AG09309 (cell line): ENCODE measurements at regions not wholly inside any gene's neighbourhood (a gene's known extent, or its start where the extent isn't known, plus 50 kb on each side); places are given as distances from the start of the nearest gene placed in this dataset.

ENCODE experiments used
- DNase-seq: peaks from one replicate; pipeline ENCODE4 v3.0.0-alpha.2; 2010; ENCODE audit warnings: low read depth
- H3K4me3 ChIP-seq: 2 replicates; pipeline ENCODE4 v1.5.1; 2011; ENCODE audit warnings: mild to moderate bottlenecking, low read depth, low read length, moderate library complexity; ENCODE audit not compliant: control insufficient read depth
- TF ChIP-seq, protein P1 (sequence below): IDR thresholded peaks from 2 replicates; pipeline ENCODE4 v1.5.1; 2011; ENCODE audit warnings: mild to moderate bottlenecking, low read depth, low read length, inconsistent platforms; ENCODE audit not compliant: insufficient read depth, control insufficient read depth; ENCODE audit errors: missing control alignments

DNA sequence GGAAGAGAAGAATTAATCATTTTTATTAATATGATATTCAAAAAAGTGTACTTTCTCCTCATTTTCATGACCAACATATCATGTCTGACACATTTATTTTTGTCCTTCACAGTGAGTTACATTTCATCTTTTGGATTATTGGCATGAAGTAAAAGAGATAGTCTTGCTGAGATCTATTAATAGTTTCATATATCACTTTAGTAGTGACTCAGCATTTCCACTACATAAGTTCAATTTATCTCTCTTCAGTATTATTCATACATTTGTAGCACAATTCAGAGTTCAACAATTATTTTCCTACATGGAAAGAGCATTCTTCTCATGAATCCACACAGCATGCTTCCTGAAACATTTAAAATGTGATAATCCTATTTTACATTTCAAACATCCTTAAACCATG is 1461.1 kb downstream of the TECRL start:
- TF ChIP-seq, protein P1, sequence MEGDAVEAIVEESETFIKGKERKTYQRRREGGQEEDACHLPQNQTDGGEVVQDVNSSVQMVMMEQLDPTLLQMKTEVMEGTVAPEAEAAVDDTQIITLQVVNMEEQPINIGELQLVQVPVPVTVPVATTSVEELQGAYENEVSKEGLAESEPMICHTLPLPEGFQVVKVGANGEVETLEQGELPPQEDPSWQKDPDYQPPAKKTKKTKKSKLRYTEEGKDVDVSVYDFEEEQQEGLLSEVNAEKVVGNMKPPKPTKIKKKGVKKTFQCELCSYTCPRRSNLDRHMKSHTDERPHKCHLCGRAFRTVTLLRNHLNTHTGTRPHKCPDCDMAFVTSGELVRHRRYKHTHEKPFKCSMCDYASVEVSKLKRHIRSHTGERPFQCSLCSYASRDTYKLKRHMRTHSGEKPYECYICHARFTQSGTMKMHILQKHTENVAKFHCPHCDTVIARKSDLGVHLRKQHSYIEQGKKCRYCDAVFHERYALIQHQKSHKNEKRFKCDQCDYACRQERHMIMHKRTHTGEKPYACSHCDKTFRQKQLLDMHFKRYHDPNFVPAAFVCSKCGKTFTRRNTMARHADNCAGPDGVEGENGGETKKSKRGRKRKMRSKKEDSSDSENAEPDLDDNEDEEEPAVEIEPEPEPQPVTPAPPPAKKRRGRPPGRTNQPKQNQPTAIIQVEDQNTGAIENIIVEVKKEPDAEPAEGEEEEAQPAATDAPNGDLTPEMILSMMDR, result no peak
- no peak for DNase-seq
- H3K4me3 ChIP-seq, result no peak overlapping the region

DNA sequence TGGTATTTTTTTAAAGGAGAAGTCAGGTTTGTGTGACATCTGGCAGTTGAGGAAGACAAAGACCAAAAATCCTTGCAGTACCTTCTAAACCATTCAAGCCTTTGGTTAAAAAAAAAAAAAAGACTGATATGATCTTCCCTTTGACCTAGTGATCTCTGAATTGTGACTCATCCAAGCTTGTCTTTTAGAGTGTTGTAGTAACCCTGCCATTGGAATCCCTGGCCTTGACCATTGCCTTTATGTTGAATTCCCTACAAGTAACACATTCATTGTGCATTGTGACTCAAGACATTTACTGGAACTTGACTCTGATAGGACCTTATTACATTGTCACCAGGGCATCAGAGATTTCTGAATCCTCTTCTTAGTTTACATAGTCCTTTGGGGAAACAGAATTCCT is 1469.0 kb downstream of the TECRL start:
- TF ChIP-seq, protein P1, result no peak
- DNase-seq, result no peak
- H3K4me3 ChIP-seq, result no peak overlapping the region

DNA sequence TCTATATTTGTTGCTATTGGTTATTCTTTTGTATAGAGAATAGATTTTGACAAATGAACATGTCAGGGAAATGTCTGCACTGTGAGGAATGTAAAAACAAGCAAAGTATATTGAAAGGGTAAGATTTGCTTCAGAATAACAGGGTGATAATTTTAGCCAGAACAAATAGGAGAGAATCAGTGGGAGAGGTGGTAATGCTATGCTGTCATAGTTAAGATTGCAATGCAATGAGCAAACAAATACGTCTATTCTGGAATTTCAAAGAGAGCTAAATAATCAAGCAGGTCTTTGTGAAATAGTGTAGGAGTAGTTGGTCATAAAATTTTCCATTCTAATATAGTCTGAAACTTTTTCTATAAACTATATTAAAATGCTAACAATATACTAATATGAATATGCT is 1478.4 kb downstream of the TECRL start:
- TF ChIP-seq, protein P1, result no peak
- H3K4me3 ChIP-seq, result no peak overlapping the region
- no peak for DNase-seq

DNA sequence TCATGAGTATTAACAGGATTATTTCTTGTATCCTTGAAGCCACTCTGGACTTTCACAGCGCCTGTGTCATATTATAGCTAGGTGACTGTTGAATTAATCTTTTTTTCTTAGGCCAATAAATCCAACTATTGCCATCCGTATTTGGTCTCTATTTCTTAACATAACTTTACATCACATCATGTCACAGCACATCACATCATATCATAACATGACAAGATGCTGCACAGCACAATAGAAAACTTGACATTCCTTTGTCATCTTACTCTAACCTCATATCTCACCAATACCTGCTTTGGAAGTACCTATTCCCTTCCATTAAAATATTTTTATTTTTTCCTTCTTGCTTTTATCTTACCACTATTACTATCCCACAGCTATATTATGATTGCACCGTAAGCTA is 1480.8 kb downstream of the TECRL start:
- TF ChIP-seq, protein P1, result no peak
- no peak overlapping the region for H3K4me3 ChIP-seq
- no peak for DNase-seq

DNA sequence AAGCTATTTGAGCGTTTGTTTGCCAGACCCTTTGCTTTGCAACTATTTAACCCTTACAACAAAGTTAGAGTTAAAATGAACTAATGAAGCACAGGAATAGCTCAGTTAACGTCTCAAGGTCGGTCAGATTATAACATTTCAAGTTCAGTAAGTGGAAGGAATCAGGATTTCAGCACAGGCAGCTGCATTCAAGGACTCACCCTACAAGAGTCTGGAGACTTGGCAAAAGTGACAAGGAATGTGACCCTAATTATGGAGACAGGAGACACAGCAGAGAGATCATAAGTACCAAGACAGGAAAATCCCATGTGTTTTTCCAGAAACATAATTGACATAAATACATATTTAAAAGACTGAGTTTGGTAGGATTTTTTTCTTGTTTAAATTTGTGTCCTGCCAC is 1481.7 kb downstream of the TECRL start:
- DNase-seq, result no peak
- no peak overlapping the region for H3K4me3 ChIP-seq
- TF ChIP-seq, protein P1, result no peak

DNA sequence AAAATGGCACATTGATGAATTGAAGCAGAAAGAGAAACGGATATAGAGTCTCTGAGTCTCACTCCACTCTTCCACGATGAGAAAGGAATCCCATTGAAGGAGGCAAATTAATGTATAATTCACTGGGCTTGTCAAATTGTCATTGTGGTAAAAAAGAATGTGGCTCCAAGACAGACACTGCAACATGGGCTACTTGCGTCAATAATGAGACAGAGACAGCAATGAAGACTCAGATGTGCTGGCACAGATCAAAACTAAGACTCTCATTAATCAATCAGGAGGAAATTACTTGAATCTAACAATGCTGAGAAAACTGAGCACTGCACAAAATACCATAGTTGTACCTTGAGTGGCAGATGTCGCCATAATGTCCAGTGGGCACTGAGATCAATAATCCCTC is 1485.5 kb downstream of the TECRL start:
- DNase-seq, result no peak
- no peak overlapping the region for H3K4me3 ChIP-seq
- TF ChIP-seq, protein P1, result no peak

DNA sequence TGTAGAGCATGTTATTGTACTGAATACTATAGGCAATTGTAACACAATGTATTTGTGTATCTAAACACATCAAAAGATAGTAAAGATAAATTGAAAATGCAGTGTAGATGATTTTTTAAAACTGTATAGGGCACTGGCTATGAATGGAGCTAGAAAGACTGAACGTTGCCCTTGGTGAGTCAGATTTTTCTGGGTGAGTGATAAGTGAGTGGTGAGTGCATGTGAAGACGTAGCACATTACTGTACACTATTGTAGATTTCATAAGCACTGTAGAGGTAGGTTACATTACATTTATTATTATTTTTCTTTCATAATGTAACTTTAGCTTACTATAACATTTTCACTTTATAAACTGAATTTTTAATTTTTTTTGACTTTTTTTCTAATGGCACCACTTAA is 1491.6 kb downstream of the TECRL start:
- TF ChIP-seq, protein P1, result no peak
- no peak for DNase-seq
- no peak overlapping the region for H3K4me3 ChIP-seq
